Activated T-helper 2 cell treated with anti-CD3 and anti-CD28 coated beads, Interferon-gamma antibody, Interleukin-2, Interleukin-4, amounts not matched to agents 10 μg/mL and 5 μg/mL and 100 μg/mL, durations not matched to agents 14 hours and 24 hours and 36 hours (primary cell): ENCODE measurements at regions not wholly inside any gene's neighbourhood (a gene's known extent, or its start where the extent isn't known, plus 50 kb on each side); places are given as distances from the start of the nearest gene placed in this dataset.

Experiments used
- DNase-seq: peaks from one replicate; pipeline ENCODE4 v3.0.0; 2021; ENCODE audit warnings: low spot score
- H3K27ac Mint-ChIP-seq: one replicate; pipeline ENCODE4 v1.8.0; 2021; ENCODE audit warnings: mixed read lengths
- H3K27me3 Mint-ChIP-seq: one replicate; pipeline ENCODE4 v1.8.0; 2021; ENCODE audit warnings: low read depth, mixed read lengths
- H3K36me3 Mint-ChIP-seq: one replicate; pipeline ENCODE4 v1.8.0; 2021; ENCODE audit warnings: low read depth, mixed read lengths
- H3K4me1 Mint-ChIP-seq: one replicate; pipeline ENCODE4 v1.8.0; 2021; ENCODE audit warnings: low read depth, mixed read lengths
- H3K4me3 Mint-ChIP-seq: one replicate; pipeline ENCODE4 v1.8.0; 2021; ENCODE audit warnings: low read depth, mild to moderate bottlenecking, moderate library complexity, mixed read lengths
- H3K9me3 Mint-ChIP-seq: one replicate; pipeline ENCODE4 v1.8.0; 2021; ENCODE audit warnings: mixed read lengths
- intact Hi-C: fragments of 100-400 bp; cut with micrococcal nuclease; formaldehyde crosslinking; loops from one replicate; pipeline ENCODE4 v1.15.1; 2023

DNA sequence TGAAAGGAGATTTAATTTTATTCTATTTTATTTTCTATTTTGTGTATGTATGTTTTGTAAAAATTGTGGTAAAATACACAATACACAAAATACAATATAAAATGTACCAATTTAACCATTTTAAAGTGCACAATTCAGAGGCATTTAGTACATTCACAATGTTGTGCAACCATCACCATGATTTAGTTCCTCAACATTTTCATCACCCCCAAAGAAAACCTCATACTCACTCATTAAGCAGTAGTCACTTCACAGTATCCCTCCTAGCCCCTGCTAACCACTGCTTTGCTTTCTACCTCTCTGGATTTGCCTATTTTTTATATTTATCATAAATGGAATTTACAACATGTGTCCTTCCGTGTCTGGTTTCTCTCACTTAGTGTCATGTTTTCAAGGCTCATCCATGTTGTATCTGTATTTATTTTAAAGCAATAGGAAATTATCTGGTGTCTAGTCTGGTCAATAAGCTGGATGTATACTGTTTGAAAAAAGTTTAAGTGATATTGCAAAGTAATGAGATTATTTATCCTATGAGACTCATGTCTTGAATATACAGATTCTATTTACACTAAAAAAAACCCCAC is 77.9 kb upstream of the GLS start:
- peaks cover 17% of the 10 kb centered on the region for H3K4me1 Mint-ChIP-seq
- no peak for DNase-seq
- H3K27me3 Mint-ChIP-seq: no peaks in the 10 kb centered on the region
- no peaks in the 10 kb centered on the region for H3K36me3 Mint-ChIP-seq
- H3K4me3 Mint-ChIP-seq: no peak overlapping the region
- intact Hi-C loops: no loop called here
- no peak overlapping the region for H3K27ac Mint-ChIP-seq
- no peaks in the 10 kb centered on the region for H3K9me3 Mint-ChIP-seq

DNA sequence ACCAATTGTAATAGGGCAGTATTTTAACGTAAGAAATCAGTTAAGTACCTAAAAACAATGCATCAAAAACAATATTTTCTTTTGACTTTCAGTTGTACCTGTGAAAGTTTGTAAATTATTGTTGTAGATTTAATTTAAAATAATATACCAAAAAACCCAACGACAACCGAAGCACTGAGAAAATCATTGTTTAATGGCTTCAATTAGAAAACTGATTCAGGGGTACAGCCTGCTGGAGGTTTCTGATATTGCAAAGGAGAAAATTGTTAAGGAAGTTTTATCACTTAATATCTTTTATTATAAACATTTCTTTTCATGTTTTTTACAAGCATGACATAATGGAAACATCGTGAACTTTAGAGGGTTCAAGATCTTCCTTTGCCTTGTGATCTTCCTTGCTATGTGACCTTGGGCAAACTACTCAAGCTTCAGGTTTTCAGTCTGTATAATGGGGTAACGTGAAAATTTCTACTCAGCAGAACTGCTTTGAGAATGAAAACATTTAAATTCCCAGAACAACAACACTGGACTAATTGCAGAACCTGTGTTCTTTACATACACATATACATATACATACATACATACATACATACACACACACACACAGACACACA is 76.3 kb upstream of the GLS start:
- Mint-ChIP-seq H3K27ac (no peak overlapping the region), H3K4me1 (peaks cover 25% of the 10 kb centered on the region), H3K9me3 (no peaks in the 10 kb centered on the region), H3K27me3 (no peaks in the 10 kb centered on the region), H3K4me3 (no peak overlapping the region), H3K36me3 (no peaks in the 10 kb centered on the region)
- intact Hi-C loops: loop anchor here (1.0 to 2.0 kb wide), 2 partner anchors 23 to 715 kb away; no protein-coding TSS in a partner anchor
- no peak for DNase-seq

DNA sequence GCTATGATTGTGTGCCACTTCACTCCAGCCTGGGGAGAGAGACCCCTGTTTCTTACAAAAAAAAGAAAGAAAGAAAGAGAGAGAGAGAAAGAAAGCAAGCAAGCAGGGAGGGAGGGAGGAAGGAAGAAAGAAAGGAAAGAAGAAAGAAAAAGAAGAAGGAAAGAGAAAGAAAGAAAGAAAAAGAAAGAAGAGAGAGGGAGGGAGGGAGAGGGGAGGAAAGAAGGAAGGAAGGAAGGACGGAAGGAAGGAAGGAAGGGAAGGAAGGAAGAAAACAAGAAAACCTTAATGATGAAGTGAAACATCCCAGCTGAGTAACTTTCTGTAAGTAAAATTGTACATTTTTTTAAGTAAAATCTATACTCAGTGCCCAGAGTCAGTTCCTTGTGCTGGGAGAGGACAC is 75.5 kb upstream of the GLS start:
- intact Hi-C loops: loop anchor here (2.0 kb wide), 1 partner anchor 716 kb away; no protein-coding TSS in a partner anchor
- Mint-ChIP-seq H3K27ac (no peak overlapping the region), H3K4me3 (no peak overlapping the region)

DNA sequence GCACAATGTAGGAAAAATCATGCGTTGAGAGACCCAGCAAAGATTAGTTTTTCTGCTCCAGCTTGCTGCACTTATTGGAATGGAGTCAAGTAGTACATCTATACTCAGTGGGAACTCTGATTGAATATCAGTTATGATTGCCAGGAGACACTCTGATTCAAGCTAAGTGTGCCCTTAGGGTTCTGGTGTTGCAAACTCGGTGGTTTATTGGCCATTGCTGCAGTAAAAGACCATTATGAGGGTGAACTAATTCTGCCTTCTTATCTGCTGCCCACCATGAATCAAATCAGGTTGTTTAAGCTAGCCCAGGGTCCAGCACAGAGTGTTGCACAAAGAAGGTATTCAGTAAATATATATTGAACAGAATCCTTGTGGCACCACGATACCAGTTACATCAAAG is 74.8 kb upstream of the GLS start:
- Mint-ChIP-seq H3K27ac (no peak overlapping the region), H3K27me3 (no peaks in the 10 kb centered on the region), H3K9me3 (no peaks in the 10 kb centered on the region), H3K4me3 (no peak overlapping the region), H3K36me3 (no peaks in the 10 kb centered on the region), H3K4me1 (peaks cover 34% of the 10 kb centered on the region)
- DNase-seq: no peak
- intact Hi-C loops: loop anchor here (2.0 kb wide), 1 partner anchor 717 kb away; no protein-coding TSS in a partner anchor

More for the DNA sequence above, 75.5 kb upstream of the GLS start:
- no peaks in the 10 kb centered on the region for H3K27me3 Mint-ChIP-seq
- no peaks in the 10 kb centered on the region for H3K9me3 Mint-ChIP-seq
- H3K36me3 Mint-ChIP-seq: no peaks in the 10 kb centered on the region
- peaks cover 32% of the 10 kb centered on the region for H3K4me1 Mint-ChIP-seq
- no peak for DNase-seq

DNA sequence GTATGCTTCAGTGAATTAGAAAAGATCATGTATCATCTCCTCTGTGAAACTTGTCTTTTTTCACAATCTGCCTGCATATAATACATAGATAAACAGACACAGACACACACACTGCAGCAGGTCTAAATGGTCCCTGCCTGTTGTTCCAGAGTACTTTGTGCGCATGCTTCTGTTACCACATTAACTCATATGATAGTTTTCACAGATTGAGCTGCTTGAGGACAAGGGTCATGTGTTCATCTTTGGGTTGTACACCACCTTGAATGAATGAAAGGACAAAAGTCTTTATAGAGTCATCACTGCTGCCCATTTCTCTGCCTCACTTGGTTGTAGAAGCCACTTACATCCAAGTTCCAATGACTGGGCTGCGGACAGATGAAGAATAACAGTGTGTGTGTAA is 72.7 kb upstream of the GLS start:
- DNase-seq: no peak
- Mint-ChIP-seq H3K27me3 (no peaks in the 10 kb centered on the region), H3K36me3 (no peaks in the 10 kb centered on the region), H3K4me3 (no peak overlapping the region), H3K4me1 (peaks cover 29% of the 10 kb centered on the region), H3K27ac (no peak overlapping the region), H3K9me3 (no peaks in the 10 kb centered on the region)
- intact Hi-C loops: loop anchor here (2.0 kb wide), 1 partner anchor 425 kb away; no protein-coding TSS in a partner anchor

DNA sequence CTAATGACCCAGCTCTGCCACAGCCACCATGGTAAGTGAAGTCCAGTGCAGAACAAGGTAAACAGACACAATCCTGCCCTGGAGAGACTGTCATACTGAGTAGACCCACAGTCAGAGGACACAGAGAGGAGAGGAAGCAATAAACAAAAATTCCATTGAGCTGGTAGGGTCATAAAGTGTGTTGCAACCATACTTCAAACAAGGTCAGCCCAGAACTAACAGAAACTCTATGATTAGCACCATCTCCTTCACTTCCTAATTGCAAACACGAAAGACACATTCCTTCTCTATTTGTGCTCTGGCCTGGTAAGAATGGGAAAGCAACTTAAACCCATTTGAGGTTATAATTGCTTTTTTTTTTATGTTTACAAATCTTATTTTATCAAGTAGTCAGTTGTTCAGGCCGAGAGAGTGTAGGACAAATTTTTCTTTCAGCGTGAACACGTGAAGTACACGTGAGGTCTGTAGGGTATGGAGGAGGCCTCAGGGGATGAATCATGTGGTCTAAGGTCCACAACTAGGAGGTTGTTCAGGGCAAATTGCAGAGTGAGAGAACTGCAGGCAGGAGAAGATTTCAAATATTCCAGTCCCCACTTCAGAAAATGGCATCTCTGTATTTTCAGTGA is 71.4 kb upstream of the GLS start:
- H3K27me3 Mint-ChIP-seq: no peaks in the 10 kb centered on the region
- H3K4me3 Mint-ChIP-seq: no peak overlapping the region
- intact Hi-C loops: loop anchor here (2.0 kb wide), 1 partner anchor 426 kb away; no protein-coding TSS in a partner anchor
- H3K36me3 Mint-ChIP-seq: no peaks in the 10 kb centered on the region
- no peaks in the 10 kb centered on the region for H3K9me3 Mint-ChIP-seq
- peaks cover 30% of the 10 kb centered on the region for H3K4me1 Mint-ChIP-seq
- H3K27ac Mint-ChIP-seq: no peak overlapping the region
- DNase-seq: no peak

DNA sequence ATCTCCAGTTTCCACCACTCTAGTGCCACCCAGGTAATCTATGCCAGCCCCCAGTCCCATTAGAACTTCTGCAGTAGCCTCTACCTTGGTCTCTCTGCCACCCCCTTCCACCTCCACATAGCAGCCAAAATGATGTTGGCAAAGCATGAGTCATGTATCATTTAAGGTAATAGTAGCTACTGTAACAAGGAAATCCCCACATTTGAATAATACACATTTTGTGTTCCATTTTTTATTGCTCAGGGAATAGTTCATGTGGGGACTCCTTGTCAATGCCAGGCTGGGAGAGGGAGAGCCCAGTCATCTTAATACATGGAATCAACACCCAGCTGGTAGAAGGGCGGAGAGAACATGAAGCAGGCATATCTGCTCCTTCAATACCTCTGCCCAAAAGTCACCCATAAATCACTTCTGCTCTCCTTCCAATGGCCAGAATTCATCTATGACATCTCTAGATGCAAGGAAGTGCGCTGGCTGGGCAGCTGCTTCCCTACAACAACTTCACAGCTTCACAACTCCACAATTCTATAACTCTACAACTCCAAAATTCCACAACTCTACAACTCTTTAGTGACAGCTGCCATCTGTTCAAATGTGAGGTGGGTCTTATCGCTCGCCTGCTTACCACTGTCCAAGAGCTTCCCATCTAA is 70.6 kb upstream of the GLS start:
- no peaks in the 10 kb centered on the region for H3K36me3 Mint-ChIP-seq
- no peaks in the 10 kb centered on the region for H3K27me3 Mint-ChIP-seq
- no peak for DNase-seq
- H3K9me3 Mint-ChIP-seq: no peaks in the 10 kb centered on the region
- peaks cover 26% of the 10 kb centered on the region for H3K4me1 Mint-ChIP-seq
- no peak overlapping the region for H3K27ac Mint-ChIP-seq
- H3K4me3 Mint-ChIP-seq: no peak overlapping the region
- intact Hi-C loops: loop anchor here (2.0 kb wide), 2 partner anchors 35 to 427 kb away; no protein-coding TSS in a partner anchor

DNA sequence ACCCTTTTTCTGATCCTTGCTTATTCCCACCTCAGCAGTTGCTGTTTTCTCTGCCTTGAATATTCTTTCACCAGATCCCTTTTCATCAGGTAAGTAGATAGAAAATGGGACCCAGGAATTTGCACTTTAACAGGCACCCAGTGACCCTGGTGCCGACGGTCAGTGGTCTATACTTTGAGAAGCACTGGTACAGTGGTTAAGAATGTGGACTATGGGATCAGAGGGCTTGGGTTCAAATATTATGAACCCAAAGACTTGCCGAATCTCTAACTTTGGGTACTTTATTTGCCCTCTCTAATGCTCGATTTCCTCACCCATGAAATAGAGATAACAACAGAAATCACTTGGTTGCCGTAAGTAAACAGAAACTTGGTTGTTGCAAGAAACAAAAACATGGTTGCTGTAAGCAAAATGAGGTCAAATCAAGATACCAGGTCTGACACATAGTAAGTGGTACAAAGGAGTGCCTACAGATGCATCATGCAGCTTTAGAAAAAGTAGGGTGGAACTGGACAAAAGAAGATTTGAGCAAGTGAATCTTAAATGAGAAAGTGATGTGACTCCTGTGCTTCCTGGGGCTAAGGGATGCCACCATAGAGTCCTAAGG is 69.5 kb upstream of the GLS start:
- intact Hi-C loops: loop anchor here (2.0 kb wide), 1 partner anchor 34 kb away; no protein-coding TSS in a partner anchor
- no peak overlapping the region for H3K4me3 Mint-ChIP-seq

DNA sequence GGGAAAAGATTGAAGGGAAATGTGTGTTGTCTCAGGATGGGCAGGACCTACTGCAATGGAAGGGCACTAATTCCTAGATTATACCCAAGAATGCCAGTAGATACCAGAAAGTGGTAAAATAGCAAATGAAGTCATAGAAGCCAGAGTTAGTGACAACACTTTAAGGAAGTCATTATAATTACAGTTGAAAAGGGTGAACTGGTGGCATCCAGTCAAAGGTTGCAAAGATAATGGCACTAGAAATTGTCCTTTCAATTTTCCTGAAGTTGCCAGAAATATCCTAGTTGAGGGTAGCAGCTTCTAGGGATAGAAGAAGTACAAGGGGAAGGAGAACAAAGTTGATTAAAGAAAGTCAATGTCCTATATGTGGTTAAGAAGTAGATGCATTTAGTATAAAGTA is 68.8 kb upstream of the GLS start:
- Mint-ChIP-seq H3K27me3 (no peaks in the 10 kb centered on the region), H3K4me3 (no peak overlapping the region), H3K9me3 (peaks cover 8% of the 10 kb centered on the region), H3K27ac (no peak overlapping the region), H3K36me3 (no peaks in the 10 kb centered on the region), H3K4me1 (peaks cover 26% of the 10 kb centered on the region)
- DNase-seq: no peak
- intact Hi-C loops: loop anchor here (2.0 kb wide), 1 partner anchor 33 kb away; no protein-coding TSS in a partner anchor

More for the DNA sequence above, 69.5 kb upstream of the GLS start:
- Mint-ChIP-seq H3K9me3 (peaks cover under 1% of the 10 kb centered on the region), H3K4me1 (peaks cover 26% of the 10 kb centered on the region), H3K27me3 (no peaks in the 10 kb centered on the region), H3K36me3 (no peaks in the 10 kb centered on the region), H3K27ac (no peak overlapping the region)
- no peak for DNase-seq

DNA sequence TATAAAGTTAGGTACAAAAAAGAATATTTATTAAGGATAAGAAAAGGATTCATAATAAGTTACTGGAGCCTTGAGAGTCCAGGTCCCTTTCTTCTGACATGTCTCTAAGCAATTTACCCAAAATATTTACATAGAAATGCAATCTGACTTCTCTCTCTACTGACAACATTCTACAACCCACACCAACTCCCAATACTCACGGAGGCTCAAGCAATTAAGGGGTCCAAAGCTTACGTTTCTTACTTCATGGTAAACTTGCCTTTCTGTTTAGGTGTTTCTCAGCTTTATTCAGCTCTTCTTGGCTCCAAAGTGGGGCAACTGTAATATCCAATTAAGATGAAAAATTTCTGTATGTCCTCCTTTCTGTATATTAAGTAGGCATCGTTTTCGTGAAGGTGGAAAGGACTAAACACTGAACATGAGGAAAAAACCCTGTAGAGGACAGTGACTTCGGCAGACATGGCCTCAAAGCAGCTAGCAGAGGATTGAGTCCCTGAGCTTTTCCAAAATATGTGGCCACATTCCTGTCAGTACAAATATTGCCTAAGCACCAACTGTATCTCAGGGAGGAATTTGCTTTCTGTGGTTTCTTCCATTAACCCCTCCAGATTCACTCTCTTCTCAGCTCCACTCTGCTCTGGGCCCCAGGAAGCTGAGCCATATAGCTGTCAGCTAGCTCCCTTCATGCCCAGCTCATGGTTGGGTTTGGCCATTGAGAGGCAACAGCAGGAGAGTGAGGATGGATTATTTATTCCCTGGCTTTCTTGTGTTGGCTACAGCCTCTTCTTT is 67.9 kb upstream of the GLS start:
- no peak for DNase-seq
- Mint-ChIP-seq H3K4me1 (peaks cover 22% of the 10 kb centered on the region), H3K27me3 (no peaks in the 10 kb centered on the region), H3K9me3 (peaks cover 17% of the 10 kb centered on the region), H3K4me3 (no peak overlapping the region), H3K36me3 (no peaks in the 10 kb centered on the region), H3K27ac (no peak overlapping the region)
- intact Hi-C loops: no loop called here

DNA sequence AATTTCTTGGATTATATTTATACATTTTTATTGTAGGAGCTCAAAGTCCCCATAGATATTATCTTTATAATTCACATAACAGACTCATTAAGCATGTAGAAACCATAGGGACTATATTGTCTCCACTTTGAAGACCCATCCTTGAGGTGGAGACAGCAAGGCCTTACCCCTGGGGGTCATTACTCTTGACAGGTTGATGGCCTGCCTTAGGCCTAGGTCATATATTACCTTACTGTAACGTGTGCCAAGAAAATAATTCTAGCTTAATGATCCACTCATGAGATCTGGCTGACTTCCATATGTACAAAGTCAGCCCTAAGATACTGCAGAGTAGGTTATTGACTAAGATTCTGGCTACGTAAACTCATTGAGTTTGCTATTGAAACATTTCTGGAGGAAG is 65.4 kb upstream of the GLS start:
- intact Hi-C loops: no loop called here
- Mint-ChIP-seq H3K27me3 (no peaks in the 10 kb centered on the region), H3K4me3 (no peak overlapping the region), H3K9me3 (peaks cover 17% of the 10 kb centered on the region), H3K36me3 (no peaks in the 10 kb centered on the region), H3K27ac (no peak overlapping the region), H3K4me1 (peaks cover 5% of the 10 kb centered on the region)
- DNase-seq: no peak

DNA sequence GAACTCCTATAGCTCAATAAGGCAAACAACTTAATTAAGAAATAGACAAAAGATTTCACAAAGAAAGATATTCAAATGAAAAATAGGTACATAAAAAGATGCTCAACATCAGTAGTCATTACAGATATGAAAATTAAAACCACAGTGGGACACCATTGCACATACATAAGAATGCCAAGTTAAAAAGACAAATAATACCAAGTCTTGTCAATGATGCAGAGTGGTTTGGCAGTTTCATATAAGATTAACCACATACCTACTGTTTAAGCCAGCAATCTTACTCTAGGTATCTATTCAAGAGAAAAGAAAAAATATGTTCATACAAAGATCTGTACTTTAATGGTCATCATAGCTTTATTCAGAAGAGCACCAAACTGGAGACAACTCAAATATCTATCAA is 63.5 kb upstream of the GLS start:
- peaks cover 3% of the 10 kb centered on the region for H3K4me1 Mint-ChIP-seq
- no peaks in the 10 kb centered on the region for H3K36me3 Mint-ChIP-seq
- no peaks in the 10 kb centered on the region for H3K27me3 Mint-ChIP-seq
- H3K9me3 Mint-ChIP-seq: peaks cover 17% of the 10 kb centered on the region
- no peak overlapping the region for H3K27ac Mint-ChIP-seq
- H3K4me3 Mint-ChIP-seq: no peak overlapping the region
- no peak for DNase-seq
- intact Hi-C loops: no loop called here
